ENCODE measurements at regions not wholly inside any gene's neighbourhood (a gene's known extent, or its start where the extent isn't known, plus 50 kb on each side); places are given as distances from the start of the nearest gene placed in this dataset.

DNA sequence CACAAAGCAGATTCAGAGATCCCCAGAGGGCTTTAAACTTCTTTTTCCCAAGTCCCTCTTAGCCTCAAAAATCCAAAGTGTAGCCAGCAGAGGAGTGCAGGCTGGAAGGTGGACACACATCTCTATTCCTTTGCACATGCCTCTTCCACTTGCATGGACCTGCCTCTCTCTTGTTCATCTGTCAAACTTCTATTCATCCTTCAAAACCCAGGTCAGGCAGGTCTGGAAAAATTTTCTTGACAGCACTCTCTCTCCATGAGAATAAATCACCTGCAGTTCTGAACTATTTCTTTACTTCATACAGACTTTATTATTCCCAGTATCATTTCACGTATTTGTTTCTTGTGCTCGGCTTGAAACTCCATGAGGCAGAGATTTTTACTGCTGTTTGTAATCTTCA lies 127.5 kb downstream of the SS18 start:
- Mint-ChIP-seq H3K9me3 (no peaks in the 10 kb centered on the region), H3K27me3 (peaks cover 6% of the 10 kb centered on the region), H3K27ac (no peak overlapping the region), H3K4me3 (no peak overlapping the region), H3K4me1 (no peaks in the 10 kb centered on the region), H3K36me3 (no peaks in the 10 kb centered on the region)
- no peak for ATAC-seq (ENCODE audit: low read depth)
- no peak for DNase-seq (ENCODE audit: low spot score in 2 of 2)

GRCh38 chr18:25962176-25962575 lies 128.2 kb downstream of the SS18 start:
- Mint-ChIP-seq H3K27me3 (peaks cover 6% of the 10 kb centered on the region), H3K27ac (no peak overlapping the region), H3K4me3 (no peak overlapping the region), H3K4me1 (no peaks in the 10 kb centered on the region), H3K9me3 (no peaks in the 10 kb centered on the region), H3K36me3 (no peaks in the 10 kb centered on the region)
- DNase-seq (ENCODE audit: low spot score in 2 of 2) (no peak), ATAC-seq (ENCODE audit: low read depth) (no peak)

DNA sequence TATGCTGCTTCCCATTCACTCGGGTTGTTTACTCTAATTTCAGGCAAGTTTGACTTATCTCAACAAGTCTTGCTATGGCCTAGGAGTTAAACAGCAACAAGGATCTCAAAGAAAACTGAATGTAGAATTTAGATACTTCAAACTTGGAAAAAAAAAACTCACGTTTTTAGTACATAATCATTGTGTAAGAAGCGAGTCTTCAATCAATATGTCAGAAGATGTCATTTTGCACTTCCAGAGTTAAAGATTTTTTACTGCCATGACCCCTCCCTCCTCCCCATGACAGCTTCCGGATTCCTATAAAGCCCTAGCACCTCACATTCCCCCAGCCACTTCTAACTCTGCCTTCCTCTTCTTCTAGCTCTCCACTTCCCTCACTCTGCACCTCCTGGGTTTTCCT lies 133.4 kb downstream of the SS18 start:
- Mint-ChIP-seq H3K36me3 (no peaks in the 10 kb centered on the region), H3K4me1 (peaks cover 13% of the 10 kb centered on the region), H3K4me3 (no peak overlapping the region), H3K9me3 (no peaks in the 10 kb centered on the region), H3K27ac (no peak overlapping the region), H3K27me3 (peaks cover 2% of the 10 kb centered on the region)
- DNase-seq (ENCODE audit: low spot score in 2 of 2), result no peak
- no peak for ATAC-seq (ENCODE audit: low read depth)

DNA sequence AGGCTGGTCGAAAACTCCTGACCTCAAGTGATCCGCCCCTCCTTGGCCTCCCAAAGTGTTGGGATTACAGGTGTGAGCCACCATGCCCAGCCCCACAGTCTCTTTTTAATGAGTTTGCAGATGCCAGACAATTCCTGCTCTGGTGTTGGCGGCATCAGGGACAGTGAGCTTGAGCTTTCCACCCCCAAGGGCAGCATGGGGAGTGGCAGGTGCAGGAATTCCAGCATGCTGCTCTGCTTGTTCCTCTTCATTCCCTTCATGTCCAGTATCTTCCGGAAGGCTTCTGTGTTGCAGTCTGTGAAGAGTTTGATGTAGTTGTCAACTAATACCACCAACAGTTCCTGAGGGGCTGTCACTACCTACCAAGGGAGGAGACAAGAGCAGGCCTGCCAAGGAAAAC lies 137.3 kb downstream of the SS18 start:
- no peaks in the 10 kb centered on the region for H3K27me3 Mint-ChIP-seq
- no peaks in the 10 kb centered on the region for H3K36me3 Mint-ChIP-seq
- no peak overlapping the region for H3K27ac Mint-ChIP-seq
- peaks cover 15% of the 10 kb centered on the region for H3K4me1 Mint-ChIP-seq
- DNase-seq (ENCODE audit: low spot score in 2 of 2) (no peak), ATAC-seq (ENCODE audit: low read depth) (no peak)
- H3K4me3 Mint-ChIP-seq, result peak overlapping the region; percentile 74
- H3K9me3 Mint-ChIP-seq, result peaks cover 2% of the 10 kb centered on the region

GRCh38 chr18:25950321-25950720 lies 140.1 kb downstream of the SS18 start:
- peaks cover 4% of the 10 kb centered on the region for H3K9me3 Mint-ChIP-seq
- H3K4me1 Mint-ChIP-seq, result peaks cover 15% of the 10 kb centered on the region
- no peaks in the 10 kb centered on the region for H3K36me3 Mint-ChIP-seq
- no peak overlapping the region for H3K27ac Mint-ChIP-seq
- no peak for ATAC-seq (ENCODE audit: low read depth)
- H3K4me3 Mint-ChIP-seq, result no peak overlapping the region
- H3K27me3 Mint-ChIP-seq, result no peaks in the 10 kb centered on the region
- DNase-seq (ENCODE audit: low spot score in 2 of 2), result no peak

DNA sequence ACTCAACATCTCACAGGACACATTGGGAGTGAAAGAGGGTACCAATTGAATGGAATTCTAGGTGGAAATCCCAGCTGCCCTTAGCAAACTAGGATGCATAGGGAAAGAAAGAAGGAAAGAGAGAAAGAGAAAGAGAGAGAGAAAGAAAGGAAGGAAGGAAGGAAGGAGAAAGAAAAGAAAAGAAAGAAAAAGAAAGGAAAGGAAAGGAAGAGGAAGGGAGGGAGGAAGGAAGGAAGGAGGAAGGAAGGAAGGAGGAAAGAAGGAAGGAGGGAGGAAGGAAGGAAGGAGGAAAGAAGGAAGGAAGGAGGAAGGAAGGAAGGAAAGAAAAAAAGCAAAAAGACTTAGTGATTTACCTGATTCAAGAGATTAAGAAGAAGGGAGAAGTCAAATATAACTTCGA lies 143.9 kb downstream of the SS18 start:
- Mint-ChIP-seq H3K4me1 (peaks cover under 1% of the 10 kb centered on the region), H3K9me3 (peaks cover 4% of the 10 kb centered on the region), H3K36me3 (no peaks in the 10 kb centered on the region), H3K27ac (no peak overlapping the region), H3K4me3 (no peak overlapping the region), H3K27me3 (peaks cover 2% of the 10 kb centered on the region)
- ATAC-seq (ENCODE audit: low read depth), result no peak
- DNase-seq (ENCODE audit: low spot score in 2 of 2), result no peak

- no peak for DNase-seq (ENCODE audit: low spot score in 2 of 2)
- H3K4me1 Mint-ChIP-seq, result no peaks in the 10 kb centered on the region
- no peak for ATAC-seq (ENCODE audit: low read depth)
- H3K27ac Mint-ChIP-seq, result no peak overlapping the region
- no peaks in the 10 kb centered on the region for H3K9me3 Mint-ChIP-seq
- no peaks in the 10 kb centered on the region for H3K36me3 Mint-ChIP-seq
- peaks cover 13% of the 10 kb centered on the region for H3K27me3 Mint-ChIP-seq
- H3K4me3 Mint-ChIP-seq, result no peak overlapping the region
These were observed 155.1 kb downstream of the SS18 start for GRCh38 chr18:25935356-25935755.

- H3K36me3 Mint-ChIP-seq, result no peaks in the 10 kb centered on the region
- no peak overlapping the region for H3K27ac Mint-ChIP-seq
- no peaks in the 10 kb centered on the region for H3K4me1 Mint-ChIP-seq
- H3K4me3 Mint-ChIP-seq, result no peak overlapping the region
- peaks cover 10% of the 10 kb centered on the region for H3K27me3 Mint-ChIP-seq
- H3K9me3 Mint-ChIP-seq, result no peaks in the 10 kb centered on the region
- ATAC-seq (ENCODE audit: low read depth) (no peak), DNase-seq (ENCODE audit: low spot score in 2 of 2) (no peak)
These were observed 159.3 kb downstream of the SS18 start for GRCh38 chr18:25931126-25931525.

- Mint-ChIP-seq H3K9me3 (no peaks in the 10 kb centered on the region), H3K36me3 (no peaks in the 10 kb centered on the region), H3K4me3 (no peak overlapping the region), H3K27ac (no peak overlapping the region), H3K4me1 (no peaks in the 10 kb centered on the region), H3K27me3 (peaks cover 6% of the 10 kb centered on the region)
- ATAC-seq (ENCODE audit: low read depth) (no peak), DNase-seq (ENCODE audit: low spot score in 2 of 2) (no peak)
These were observed 160.6 kb downstream of the SS18 start for GRCh38 chr18:25929787-25930186.

DNA sequence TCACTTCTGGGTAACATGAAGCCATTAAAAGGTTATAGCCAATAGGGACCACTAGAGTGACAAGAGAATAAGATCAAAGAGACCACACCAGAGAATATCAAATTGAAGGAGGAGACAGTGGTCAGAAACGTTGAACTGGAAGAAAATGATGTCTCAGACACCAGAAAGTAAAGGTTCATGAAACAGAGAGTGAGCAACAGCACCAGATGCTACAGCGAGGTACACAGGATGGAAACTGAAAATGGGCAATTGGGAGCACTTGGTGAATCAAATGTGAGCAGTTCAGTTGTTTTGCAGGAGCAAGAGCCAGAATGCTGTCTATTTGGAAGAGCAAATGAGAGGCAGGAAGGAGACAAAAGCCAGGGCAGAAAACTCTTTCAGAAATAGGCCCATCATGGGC lies 162.6 kb downstream of the SS18 start:
- peaks cover 6% of the 10 kb centered on the region for H3K27me3 Mint-ChIP-seq
- no peaks in the 10 kb centered on the region for H3K9me3 Mint-ChIP-seq
- ATAC-seq (ENCODE audit: low read depth) (no peak), DNase-seq (ENCODE audit: low spot score in 2 of 2) (no peak)
- H3K36me3 Mint-ChIP-seq, result no peaks in the 10 kb centered on the region
- H3K4me3 Mint-ChIP-seq, result no peak overlapping the region
- H3K27ac Mint-ChIP-seq, result no peak overlapping the region
- no peaks in the 10 kb centered on the region for H3K4me1 Mint-ChIP-seq

GRCh38 chr18:25923193-25923592 lies 167.2 kb downstream of the SS18 start:
- Mint-ChIP-seq H3K4me1 (peaks cover 6% of the 10 kb centered on the region), H3K27me3 (peaks cover 5% of the 10 kb centered on the region), H3K36me3 (no peaks in the 10 kb centered on the region), H3K4me3 (no peak overlapping the region), H3K27ac (no peak overlapping the region), H3K9me3 (no peaks in the 10 kb centered on the region)
- no peak for ATAC-seq (ENCODE audit: low read depth)
- no peak for DNase-seq (ENCODE audit: low spot score in 2 of 2)

DNA sequence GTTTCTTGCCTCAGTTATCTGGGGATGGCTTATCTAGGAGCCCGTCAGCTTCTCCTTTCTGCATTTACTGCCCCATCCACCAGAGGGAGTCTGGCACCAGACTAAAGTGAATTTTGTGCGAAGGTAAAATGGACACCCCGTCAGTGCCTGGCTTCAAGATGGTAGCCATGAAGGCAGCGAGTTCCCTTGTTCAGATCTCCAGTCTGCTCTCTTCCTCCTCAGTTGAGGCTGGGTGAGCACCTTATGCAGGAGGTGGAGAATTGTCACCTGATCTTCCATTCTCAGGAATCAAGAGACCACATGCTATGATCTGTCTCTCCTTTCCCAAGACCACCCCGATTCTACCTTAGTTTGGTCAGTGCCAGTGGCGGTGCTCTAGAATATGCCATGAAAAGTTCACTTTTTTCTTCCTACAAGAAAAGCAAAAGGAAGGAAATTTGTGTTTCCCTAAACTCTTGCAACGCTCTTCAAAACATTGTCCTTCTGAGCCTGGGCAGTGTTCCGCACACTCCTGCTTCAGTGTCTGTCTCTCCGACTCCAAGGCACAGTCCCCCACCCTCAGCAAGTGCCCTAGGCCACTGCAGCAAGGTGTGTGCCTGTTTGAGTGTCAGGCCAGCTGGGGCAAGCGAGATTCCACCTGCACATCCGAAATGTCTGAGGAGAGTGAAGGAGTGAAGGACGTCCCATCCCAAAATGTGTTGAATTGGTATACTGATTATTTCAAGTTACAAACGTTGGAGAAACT lies 168.6 kb downstream of the SS18 start:
- H3K4me3 Mint-ChIP-seq, result no peak overlapping the region
- peak; percentile 77 for ATAC-seq (ENCODE audit: low read depth)
- no peak overlapping the region for H3K27ac Mint-ChIP-seq
- no peaks in the 10 kb centered on the region for H3K9me3 Mint-ChIP-seq
- H3K27me3 Mint-ChIP-seq, result peaks cover 3% of the 10 kb centered on the region
- peak; percentile 40 to 47 for DNase-seq (ENCODE audit: low spot score in 2 of 2)
- H3K36me3 Mint-ChIP-seq, result no peaks in the 10 kb centered on the region
- H3K4me1 Mint-ChIP-seq, result peaks cover 6% of the 10 kb centered on the region

DNA sequence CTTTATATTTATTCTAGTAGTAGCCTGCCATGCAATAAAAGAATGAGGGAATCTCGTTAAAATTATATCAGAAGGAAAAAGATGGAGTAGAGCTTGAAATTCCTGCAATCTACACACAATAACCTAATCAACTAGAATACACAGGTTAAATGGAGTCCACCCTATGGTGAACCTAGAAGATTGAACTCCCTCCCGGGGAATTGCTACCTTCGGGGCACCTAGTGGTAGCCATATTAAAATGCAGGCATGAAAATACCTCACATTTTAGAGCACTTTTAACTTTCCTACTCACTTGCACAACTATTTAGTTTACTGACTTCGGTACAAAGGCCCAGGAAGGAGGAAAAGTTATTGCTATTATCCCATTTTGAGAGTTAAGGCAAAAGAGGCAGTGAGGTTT lies 174.5 kb downstream of the SS18 start:
- H3K4me3 Mint-ChIP-seq, result no peak overlapping the region
- H3K27ac Mint-ChIP-seq, result no peak overlapping the region
- ATAC-seq (ENCODE audit: low read depth) (no peak), DNase-seq (ENCODE audit: low spot score in 2 of 2) (no peak)
- no peaks in the 10 kb centered on the region for H3K9me3 Mint-ChIP-seq
- H3K36me3 Mint-ChIP-seq, result no peaks in the 10 kb centered on the region
- H3K27me3 Mint-ChIP-seq, result peaks cover 6% of the 10 kb centered on the region
- no peaks in the 10 kb centered on the region for H3K4me1 Mint-ChIP-seq

DNA sequence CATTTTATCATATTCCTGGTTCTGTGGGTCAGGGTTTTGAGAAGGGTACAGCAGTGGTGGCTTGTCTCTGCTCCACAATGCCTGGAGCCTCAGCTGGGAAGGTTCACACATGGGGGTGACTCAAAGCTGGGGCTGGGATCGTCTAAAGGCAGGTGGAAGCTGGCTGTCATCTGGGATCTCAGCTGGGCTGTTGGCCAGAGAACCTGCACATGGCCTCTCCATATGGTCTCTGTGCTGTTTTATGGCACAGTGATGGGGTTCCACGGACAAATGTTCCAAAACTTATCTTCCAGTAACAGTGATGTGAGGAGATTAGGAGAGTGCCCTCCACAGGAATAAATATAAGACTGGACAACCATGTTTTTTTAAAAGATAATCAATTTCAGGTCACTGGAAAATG lies 191.4 kb downstream of the SS18 start:
- Mint-ChIP-seq H3K4me1 (peaks cover 3% of the 10 kb centered on the region), H3K9me3 (peaks cover 2% of the 10 kb centered on the region), H3K27me3 (peaks cover 5% of the 10 kb centered on the region), H3K27ac (no peak overlapping the region), H3K4me3 (no peak overlapping the region), H3K36me3 (no peaks in the 10 kb centered on the region)
- DNase-seq (ENCODE audit: low spot score in 2 of 2), result no peak
- ATAC-seq (ENCODE audit: low read depth), result no peak

DNA sequence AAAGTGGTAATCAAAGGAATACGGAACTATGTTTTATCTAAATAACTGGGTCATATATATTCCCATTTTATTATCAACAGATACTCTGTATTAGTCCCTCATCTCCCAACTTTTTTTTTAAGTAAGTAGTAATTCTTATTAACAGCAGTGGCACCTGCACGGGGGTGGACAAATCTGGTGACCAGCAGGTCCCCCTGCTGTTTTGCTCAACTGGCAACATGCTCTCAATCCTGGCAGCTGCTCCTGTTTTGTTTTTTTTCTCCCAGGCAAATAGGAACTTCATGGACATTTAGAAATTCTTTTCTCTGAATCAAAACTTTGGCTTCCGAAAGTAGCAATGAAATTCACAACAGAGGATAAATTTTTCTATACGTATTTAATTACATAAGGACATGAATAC lies 193.5 kb downstream of the SS18 start:
- Mint-ChIP-seq H3K27ac (no peak overlapping the region), H3K27me3 (peaks cover 4% of the 10 kb centered on the region), H3K4me3 (no peak overlapping the region), H3K9me3 (peaks cover 1% of the 10 kb centered on the region), H3K4me1 (peaks cover 3% of the 10 kb centered on the region), H3K36me3 (no peaks in the 10 kb centered on the region)
- DNase-seq (ENCODE audit: low spot score in 2 of 2) (no peak), ATAC-seq (ENCODE audit: low read depth) (no peak)

Data from memory B cell (primary cell).